ENCODE measurements at regions not wholly inside any gene's neighbourhood (a gene's known extent, or its start where the extent isn't known, plus 50 kb on each side); places are given as distances from the start of the nearest gene placed in this dataset.
"Not testable (repeated sequence)": the region's sequence is repeated elsewhere in the genome, so short reads cannot be mapped to it uniquely, and the experiment has no call there.

GRCh38 chr7:55743454-55743717 is 119.2 kb downstream of the SEPTIN14 start:
- H3K4me1 ChIP-seq; H3K4me3 ChIP-seq (replicated peaks in 1 of 3); H3K27ac ChIP-seq; DNase-seq; H3K27me3 ChIP-seq; H3K36me3 ChIP-seq; intact Hi-C loops (cut with DNase I); H3K9me3 ChIP-seq: not testable (repeated sequence)
- WGBS, 2 donors, result 88 to 92% methylated on average over 7 to 10 of the region's 12 CpGs

GRCh38 chr7:55742651-55743453 is 119.7 kb downstream of the SEPTIN14 start:
- H3K9me3 ChIP-seq; H3K4me1 ChIP-seq; H3K4me3 ChIP-seq (replicated peaks in 1 of 3); H3K27me3 ChIP-seq; H3K27ac ChIP-seq; intact Hi-C loops (cut with DNase I); H3K36me3 ChIP-seq; DNase-seq: not testable (repeated sequence)
- 89 to 95% methylated on average over 31 to 36 of the region's 37 CpGs for WGBS, 2 donors

- H3K4me1 ChIP-seq; H3K27ac ChIP-seq; H3K27me3 ChIP-seq; intact Hi-C loops (cut with DNase I); H3K36me3 ChIP-seq; H3K9me3 ChIP-seq; H3K4me3 ChIP-seq (replicated peaks in 1 of 3); DNase-seq: not testable (repeated sequence)
- 88 to 92% methylated on average over 28 to 31 of the region's 47 CpGs for WGBS, 2 donors
Measured at GRCh38 chr7:55741721-55742631, 120.6 kb downstream of the SEPTIN14 start.

GRCh38 chr7:55740633-55741250 is 121.8 kb downstream of the SEPTIN14 start:
- WGBS, 2 donors, result 86 to 90% methylated on average over 19 to 26 of the region's 27 CpGs
- intact Hi-C loops (cut with DNase I), result not testable (repeated sequence)

GRCh38 chr7:55740053-55740452 is 122.5 kb downstream of the SEPTIN14 start:
- WGBS, 2 donors, result 76 to 88% methylated on average over 5 to 8 of the region's 8 CpGs
- H3K27me3 ChIP-seq; H3K36me3 ChIP-seq; H3K4me3 ChIP-seq (replicated peaks in 1 of 3); H3K9me3 ChIP-seq; H3K27ac ChIP-seq; H3K4me1 ChIP-seq; DNase-seq; intact Hi-C loops (cut with DNase I): not testable (repeated sequence)

More at GRCh38 chr7:55740633-55741250, 121.8 kb downstream of the SEPTIN14 start:
- not testable (repeated sequence) for H3K4me1 ChIP-seq; H3K36me3 ChIP-seq; H3K4me3 ChIP-seq (replicated peaks in 1 of 3); H3K27me3 ChIP-seq; H3K27ac ChIP-seq; H3K9me3 ChIP-seq; DNase-seq

- H3K27ac ChIP-seq; H3K27me3 ChIP-seq; H3K4me1 ChIP-seq; H3K36me3 ChIP-seq; H3K9me3 ChIP-seq; DNase-seq; intact Hi-C loops (cut with DNase I); H3K4me3 ChIP-seq (replicated peaks in 1 of 3): not testable (repeated sequence)
- 63 to 73% methylated on average over 7 to 9 of the region's 11 CpGs for WGBS, 2 donors
Measured at GRCh38 chr7:55736641-55737221, 125.8 kb downstream of the SEPTIN14 start.

GRCh38 chr7:55733241-55734140 is 129.1 kb downstream of the SEPTIN14 start:
- H3K4me3 ChIP-seq (replicated peaks in 1 of 3), result no peak overlapping the region
- no peak for TF ChIP-seq CTCF (IDR thresholded peaks at IDR 0.05)
- TF ChIP-seq POLR2A (IDR thresholded peaks at IDR 0.05), result no peak
- H3K27ac ChIP-seq, result no peak overlapping the region
- no peak for DNase-seq
- no peaks in the 10 kb centered on the region for H3K9me3 ChIP-seq
- WGBS, 2 donors, result 57 to 71% methylated on average over 8 of the region's 8 CpGs
- intact Hi-C loops (cut with DNase I), result no loop called here
- no peaks in the 10 kb centered on the region for H3K4me1 ChIP-seq
- H3K27me3 ChIP-seq, result no peaks in the 10 kb centered on the region
- H3K36me3 ChIP-seq, result no peaks in the 10 kb centered on the region

Data from thyroid gland (tissue), 4 donors.